H1 (cell line): ENCODE measurements at regions not wholly inside any gene's neighbourhood (a gene's known extent, or its start where the extent isn't known, plus 50 kb on each side); places are given as distances from the start of the nearest gene placed in this dataset.

Source experiments
- CTCF ChIA-PET: fragments of 300-600 bp; sonication (Branson Sonifier 250); formaldehyde crosslinking; loops from one replicate; lab custom pipeline; 2021; ENCODE audit not compliant: partially characterized antibody; lab: Charles Lee
- POLR2A ChIA-PET: fragments of 300-600 bp; sonication (Branson Sonifier 250); formaldehyde crosslinking; loops from one replicate; lab custom pipeline; 2021; ENCODE audit warnings: inconsistent platforms; ENCODE audit not compliant: partially characterized antibody; lab: Charles Lee
- DNase-seq, 2 experiments: peaks; one replicate each; pipeline versions ENCODE4 v3.0.0 to v3.0.0-alpha.2; 2010 to 2022; ENCODE audit warnings: low spot score in 2 of 2, low read depth in 1 of 2, mixed read lengths in 1 of 2
- FAIRE-seq: peaks from 2 replicates; lab custom pipeline; 2011; peaks lifted over from hg19 to GRCh38; lab: Jason Lieb, UNC
- H2AFZ ChIP-seq: 2 replicates; pipeline ENCODE4 v1.8.1; 2012; ENCODE audit warnings: low read length, inconsistent platforms
- H2AK5ac ChIP-seq: 2 replicates; pipeline ENCODE4 v1.6.1; 2013; ENCODE audit warnings: low read depth, low read length
- H2BK120ac ChIP-seq: replicated peaks from 2 replicates; pipeline ENCODE3; 2013; ENCODE audit warnings: low read depth, low read length, inconsistent platforms
- H2BK12ac ChIP-seq: 2 replicates; pipeline ENCODE4 v1.6.1; 2013; ENCODE audit warnings: low read depth, low read length
- H2BK15ac ChIP-seq: 2 replicates; pipeline ENCODE4 v1.6.1; 2013; ENCODE audit warnings: low read length
- H2BK20ac ChIP-seq: 2 replicates; pipeline ENCODE4 v1.6.1; 2013; ENCODE audit warnings: low read length
- H2BK5ac ChIP-seq: 2 replicates; pipeline ENCODE4 v1.6.1; 2013; ENCODE audit warnings: low read depth, low read length
- H3K14ac ChIP-seq: 2 replicates; pipeline ENCODE4 v1.6.1; 2013; ENCODE audit warnings: inconsistent platforms; ENCODE audit not compliant: insufficient read length
- H3K18ac ChIP-seq: 2 replicates; pipeline ENCODE4 v1.6.1; 2013; ENCODE audit warnings: low read length; ENCODE audit errors: extremely low read depth
- H3K23ac ChIP-seq: 2 replicates; pipeline ENCODE4 v1.6.1; 2013; ENCODE audit warnings: inconsistent platforms; ENCODE audit not compliant: insufficient read length
- H3K23me2 ChIP-seq: 2 replicates; pipeline ENCODE4 v1.6.1; 2013; ENCODE audit warnings: low read depth, low read length
- H3K27ac ChIP-seq: 2 replicates; pipeline ENCODE4 v1.6.1; 2011; ENCODE audit warnings: low read depth, low read length, inconsistent platforms
- H3K27me3 ChIP-seq, 4 experiments: replicated peaks in 1 of 4; 1 replicate in 1 of 4; 2 replicates in 3 of 4; pipeline versions ENCODE4 v1.6.1 to v1.8.1; 2011 to 2013; ENCODE audit warnings: low read length in 3 of 4, mild to moderate bottlenecking in 3 of 4, inconsistent platforms in 2 of 4, mixed read lengths in 2 of 4, moderate library complexity in 1 of 4; ENCODE audit not compliant: control insufficient read depth in 3 of 4, insufficient read depth in 3 of 4; ENCODE audit errors: extremely low read depth in 1 of 4
- H3K36me3 ChIP-seq, 4 experiments: 2 replicates each; pipeline versions ENCODE4 v1.6.1 to v1.8.1; 2011 to 2013; ENCODE audit warnings: mild to moderate bottlenecking in 4 of 4, low read length in 3 of 4, moderate library complexity in 2 of 4, control low read depth in 1 of 4, inconsistent platforms in 1 of 4; ENCODE audit not compliant: insufficient read depth in 4 of 4, control insufficient read depth in 2 of 4
- H3K4ac ChIP-seq: replicated peaks from 2 replicates; pipeline ENCODE3; 2013; ENCODE audit warnings: low read length, low read depth, mixed read lengths, inconsistent platforms; ENCODE audit not compliant: insufficient read length
- H3K4me1 ChIP-seq, 4 experiments: replicated peaks in 1 of 4; 1 replicate in 1 of 4; 2 replicates in 3 of 4; pipeline versions ENCODE4 v1.6.1 to v1.8.1; 2011 to 2013; ENCODE audit warnings: low read length in 3 of 4, inconsistent platforms in 2 of 4, mixed read lengths in 1 of 4; ENCODE audit not compliant: insufficient read depth in 4 of 4, control insufficient read depth in 3 of 4
- H3K4me2 ChIP-seq, 2 experiments: 2 replicates each; pipeline versions ENCODE4 v1.6.1 to v1.8.1; 2011 to 2013; ENCODE audit warnings: low read depth in 2 of 2, low read length in 2 of 2, control low read depth in 1 of 2, inconsistent platforms in 1 of 2, mild to moderate bottlenecking in 1 of 2; ENCODE audit not compliant: insufficient read depth in 1 of 2
- H3K4me3 ChIP-seq, 4 experiments: fragments of 200-600, 300-600 bp in 1 of 4; sonication (generic), shearing (Covaris generic), sonication (Bioruptor Twin) in 1 of 4; 2 replicates each; pipeline versions ENCODE4 v1.5.1 to v1.8.1; 2011 to 2016; ENCODE audit warnings: low read length in 4 of 4, low read depth in 3 of 4, control low read depth in 2 of 4, inconsistent platforms in 2 of 4, mild to moderate bottlenecking in 2 of 4, mixed read lengths in 1 of 4, moderate library complexity in 1 of 4; ENCODE audit not compliant: insufficient read depth in 2 of 4; ENCODE audit errors: extremely low read depth in 1 of 4
- H3K56ac ChIP-seq: replicated peaks from 2 replicates; pipeline ENCODE3; 2013; ENCODE audit warnings: low read depth, mild to moderate bottlenecking, mixed read lengths, low read length, inconsistent platforms; ENCODE audit not compliant: insufficient read length
- H3K79me1 ChIP-seq: 2 replicates; pipeline ENCODE4 v1.6.1; 2013; ENCODE audit warnings: low read depth, low read length, control low read depth
- H3K79me2 ChIP-seq, 2 experiments: 2 replicates each; pipeline versions ENCODE4 v1.6.1 to v1.8.1; 2012 to 2013; ENCODE audit warnings: low read length in 2 of 2, mild to moderate bottlenecking in 2 of 2, inconsistent platforms in 1 of 2; ENCODE audit not compliant: insufficient read depth in 2 of 2, control insufficient read depth in 1 of 2
- H3K9ac ChIP-seq, 4 experiments: replicated peaks in 1 of 4; 1 replicate in 1 of 4; 2 replicates in 3 of 4; pipeline versions ENCODE4 v1.6.1 to v1.8.1; 2011 to 2013; ENCODE audit warnings: low read depth in 3 of 4, low read length in 3 of 4, control low read depth in 2 of 4, mild to moderate bottlenecking in 2 of 4, moderate library complexity in 2 of 4, inconsistent platforms in 1 of 4; ENCODE audit errors: extremely low read depth in 1 of 4
- H3K9me3 ChIP-seq, 2 experiments: 2 replicates each; pipeline versions ENCODE4 v1.6.1 to v1.8.1; 2012 to 2013; ENCODE audit warnings: mild to moderate bottlenecking in 2 of 2, moderate library complexity in 2 of 2, control low read depth in 1 of 2, inconsistent platforms in 1 of 2, low read depth in 1 of 2, low read length in 1 of 2, mixed read lengths in 1 of 2; ENCODE audit not compliant: insufficient read depth in 2 of 2
- H4K20me1 ChIP-seq, 2 experiments: replicated peaks in 1 of 2; 2 replicates each; pipeline versions ENCODE3 to v1.8.1; 2011 to 2013; ENCODE audit warnings: inconsistent platforms in 2 of 2, low read length in 2 of 2, mild to moderate bottlenecking in 1 of 2; ENCODE audit not compliant: insufficient read depth in 2 of 2, control insufficient read depth in 1 of 2
- H4K5ac ChIP-seq: 2 replicates; pipeline ENCODE4 v1.6.1; 2013; ENCODE audit warnings: low read length, low read depth, mixed read lengths, inconsistent platforms; ENCODE audit not compliant: insufficient read length
- H4K8ac ChIP-seq: 2 replicates; pipeline ENCODE4 v1.8.0; 2013; ENCODE audit warnings: mild to moderate bottlenecking, moderate library complexity, low read length, inconsistent platforms; ENCODE audit not compliant: insufficient read depth; ENCODE audit errors: extremely low read depth
- H4K91ac ChIP-seq: replicated peaks from 2 replicates; pipeline ENCODE3; 2013; ENCODE audit warnings: low read length, mixed read lengths, inconsistent platforms; ENCODE audit not compliant: insufficient read length
- CTBP2 ChIP-seq: IDR thresholded peaks from 2 replicates; pipeline ENCODE4 v1.7.0; 2011; ENCODE audit warnings: borderline replicate concordance, mild to moderate bottlenecking, moderate library complexity, mixed read lengths, low read length; ENCODE audit not compliant: insufficient read depth, insufficient read length
- RAD21 ChIP-seq, 2 experiments: IDR thresholded peaks in 1 of 2; conservative IDR thresholded peaks in 1 of 2; 2 replicates each; pipeline ENCODE4 v1.6.1; 2011; ENCODE audit warnings: low read depth in 2 of 2, low read length in 2 of 2, improper control_type of control experiment in 1 of 2, inconsistent platforms in 1 of 2, mild to moderate bottlenecking in 1 of 2, moderate library complexity in 1 of 2
- WGBS, 2 experiments: shearing (Covaris generic) in 1 of 2; methylation state at CpG; one replicate each; pipeline versions ENCODE4 v1.1.6 to v1.1.7; 2013 to 2015; ENCODE audit warnings: low lambda C conversion rate in 2 of 2, mixed read lengths in 2 of 2, inconsistent platforms in 1 of 2, low coverage in 1 of 2, missing lambda C conversion rate in 1 of 2; ENCODE audit not compliant: insufficient replicate concordance in 2 of 2, insufficient coverage in 1 of 2, insufficient read length in 1 of 2; ENCODE audit errors: extremely low coverage in 1 of 2, missing lambda C conversion rate in 1 of 2; 5-methylcytosine and 5-hydroxymethylcytosine counted together
- TF ChIP-seq, protein P1 (sequence below), 3 experiments: IDR thresholded peaks; 1 replicate in 2 of 3; 2 replicates in 1 of 3; pipeline versions ENCODE4 v1.5.1 to v1.6.1; 2011; ENCODE audit warnings: low read length in 3 of 3, mild to moderate bottlenecking in 3 of 3, inconsistent platforms in 2 of 3, low read depth in 1 of 3, moderate library complexity in 1 of 3; ENCODE audit not compliant: insufficient read depth in 1 of 3; ENCODE audit errors: control extremely low read depth in 1 of 3

DNA sequence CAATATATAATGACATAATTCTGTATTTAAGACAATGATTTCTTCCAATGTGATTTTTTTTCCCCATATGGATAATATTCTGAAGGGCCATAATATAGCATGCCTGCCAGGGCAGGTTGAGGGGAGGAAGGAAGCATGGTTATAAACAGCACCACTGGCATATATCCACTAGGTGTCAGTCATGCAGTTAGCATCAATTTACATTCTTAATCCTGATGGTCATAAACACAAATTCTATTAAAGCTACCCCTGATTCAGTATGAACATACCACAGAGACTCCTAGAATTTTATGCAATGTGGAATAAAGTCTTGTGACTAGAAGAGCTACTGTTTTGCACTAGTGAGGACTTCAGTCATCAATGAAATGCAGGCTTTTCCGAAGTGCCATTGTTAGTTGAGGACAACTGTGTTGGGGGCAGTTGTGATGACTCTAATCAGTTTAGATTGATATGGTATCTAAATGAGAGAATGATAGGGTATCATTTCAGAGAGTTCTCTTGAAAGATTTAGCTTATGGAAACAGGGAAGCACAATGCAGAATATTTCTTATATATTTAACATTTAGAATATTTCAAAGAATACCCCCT is 342.7 kb upstream of the NR5A2 start:
- H3K27ac ChIP-seq = no peak overlapping the region
- POLR2A ChIA-PET = interaction anchor here (1.1 kb wide), 1 partner anchor 591 kb away, joined by 3 read pairs; no protein-coding TSS in a partner anchor
- H3K56ac ChIP-seq = no peak overlapping the region
- no peaks in the 10 kb centered on the region for H3K23me2 ChIP-seq
- H2AK5ac ChIP-seq = no peak overlapping the region
- no peaks in the 10 kb centered on the region for H3K9me3 ChIP-seq
- WGBS, 2 experiments = 90% methylated on average over 1 of the region's 1 CpG; no CpG with 5 or more reads in 1 of the 2 experiments
- H3K18ac ChIP-seq = no peak overlapping the region
- no peak overlapping the region for H2BK12ac ChIP-seq
- no peak overlapping the region for H3K23ac ChIP-seq
- H3K14ac ChIP-seq = no peak overlapping the region
- H2BK15ac ChIP-seq = no peak overlapping the region
- H3K79me1 ChIP-seq = no peaks in the 10 kb centered on the region
- no peak overlapping the region for H2AFZ ChIP-seq
- no peaks in the 10 kb centered on the region for H3K27me3 ChIP-seq
- H2BK120ac ChIP-seq = no peak overlapping the region
- H4K8ac ChIP-seq = no peak overlapping the region
- no peak overlapping the region for H2BK20ac ChIP-seq
- TF ChIP-seq RAD21 (IDR thresholded peaks at IDR 0.05 in 1 of 2, conservative IDR thresholded peaks at IDR 0.05 in 1 of 2; ENCODE audit: low read depth in 2 of 2, low read length in 2 of 2) (peak; percentile 91 to 93), CTBP2 (no peak)
- TF ChIP-seq, protein P1, sequence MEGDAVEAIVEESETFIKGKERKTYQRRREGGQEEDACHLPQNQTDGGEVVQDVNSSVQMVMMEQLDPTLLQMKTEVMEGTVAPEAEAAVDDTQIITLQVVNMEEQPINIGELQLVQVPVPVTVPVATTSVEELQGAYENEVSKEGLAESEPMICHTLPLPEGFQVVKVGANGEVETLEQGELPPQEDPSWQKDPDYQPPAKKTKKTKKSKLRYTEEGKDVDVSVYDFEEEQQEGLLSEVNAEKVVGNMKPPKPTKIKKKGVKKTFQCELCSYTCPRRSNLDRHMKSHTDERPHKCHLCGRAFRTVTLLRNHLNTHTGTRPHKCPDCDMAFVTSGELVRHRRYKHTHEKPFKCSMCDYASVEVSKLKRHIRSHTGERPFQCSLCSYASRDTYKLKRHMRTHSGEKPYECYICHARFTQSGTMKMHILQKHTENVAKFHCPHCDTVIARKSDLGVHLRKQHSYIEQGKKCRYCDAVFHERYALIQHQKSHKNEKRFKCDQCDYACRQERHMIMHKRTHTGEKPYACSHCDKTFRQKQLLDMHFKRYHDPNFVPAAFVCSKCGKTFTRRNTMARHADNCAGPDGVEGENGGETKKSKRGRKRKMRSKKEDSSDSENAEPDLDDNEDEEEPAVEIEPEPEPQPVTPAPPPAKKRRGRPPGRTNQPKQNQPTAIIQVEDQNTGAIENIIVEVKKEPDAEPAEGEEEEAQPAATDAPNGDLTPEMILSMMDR (IDR thresholded peaks at IDR 0.05; ENCODE audit: control extremely low read depth in 1 of 3, insufficient read depth in 1 of 3, low read depth in 1 of 3, low read length in 3 of 3) = peak in 2 of 3 experiments; percentile 56 to 73; a peak in 3 of 4 replicates
- no peak overlapping the region for H3K4ac ChIP-seq
- no peaks in the 10 kb centered on the region for H3K36me3 ChIP-seq
- H3K4me3 ChIP-seq = no peak overlapping the region
- no peak overlapping the region for H4K5ac ChIP-seq
- H4K91ac ChIP-seq = no peak overlapping the region
- no peak for DNase-seq
- H3K4me1 ChIP-seq = peaks cover 4 to 18% (median 7%) of the 10 kb centered on the region in 4 experiments; a peak in 5 of 7 replicates
- H3K79me2 ChIP-seq = no peaks in the 10 kb centered on the region
- H3K4me2 ChIP-seq = no peak overlapping the region
- CTCF ChIA-PET = interaction anchor here (0.6 to 3.0 kb wide), 42 partner anchors 8 to 852 kb away, joined by 3 to 16 read pairs (median 4); no protein-coding TSS in a partner anchor
- no peak overlapping the region for H2BK5ac ChIP-seq
- no peak overlapping the region for H3K9ac ChIP-seq
- FAIRE-seq = peak; percentile 50
- H4K20me1 ChIP-seq = no peaks in the 10 kb centered on the region
